Fibroblast of skin of left quadriceps (primary cell): ENCODE measurements at regions not wholly inside any gene's neighbourhood (a gene's known extent, or its start where the extent isn't known, plus 50 kb on each side); places are given as distances from the start of the nearest gene placed in this dataset.
A peak's percentile ranks its signal among the peaks of the same experiment; 100 is the strongest.

ENCODE experiments used
- DNase-seq, 2 experiments: peaks; one replicate each; pipeline ENCODE4 v3.0.0-alpha.2; 2013; ENCODE audit warnings: low read depth in 2 of 2

- no peak for DNase-seq
Measured at GRCh38 chr5:129821477-129822131, 73.7 kb downstream of the MINAR2 start.

GRCh38 chr5:129830288-129830687, 74.0 kb upstream of the CHSY3 start:
- DNase-seq = no peak

- no peak for DNase-seq
Measured at GRCh38 chr5:129836321-129836720, 67.9 kb upstream of the CHSY3 start.

GRCh38 chr5:129844764-129845163, 59.5 kb upstream of the CHSY3 start:
- DNase-seq = no peak

GRCh38 chr5:129852747-129853352, 51.4 kb upstream of the CHSY3 start:
- peak; percentile 49 to 52 for DNase-seq

- no peak for DNase-seq
Measured at GRCh38 chr5:129853588-129853987, 50.7 kb upstream of the CHSY3 start.
